DND-41 (cell line): ENCODE measurements at regions not wholly inside any gene's neighbourhood (a gene's known extent, or its start where the extent isn't known, plus 50 kb on each side); places are given as distances from the start of the nearest gene placed in this dataset.

Source experiments
- EZH2 ChIP-seq: IDR thresholded peaks from 3 replicates; pipeline ENCODE4 v1.6.1; 2012; ENCODE audit warnings: borderline replicate concordance, low read depth, mild to moderate bottlenecking, moderate library complexity, low read length, inconsistent platforms; ENCODE audit not compliant: severe bottlenecking
- TF ChIP-seq, protein P1 (sequence below): IDR thresholded peaks from 2 replicates; pipeline ENCODE4 v1.5.1; 2012; ENCODE audit warnings: borderline replicate concordance, low read length, moderate library complexity, mild to moderate bottlenecking; ENCODE audit not compliant: poor library complexity, severe bottlenecking; ENCODE audit errors: extremely low read depth

DNA sequence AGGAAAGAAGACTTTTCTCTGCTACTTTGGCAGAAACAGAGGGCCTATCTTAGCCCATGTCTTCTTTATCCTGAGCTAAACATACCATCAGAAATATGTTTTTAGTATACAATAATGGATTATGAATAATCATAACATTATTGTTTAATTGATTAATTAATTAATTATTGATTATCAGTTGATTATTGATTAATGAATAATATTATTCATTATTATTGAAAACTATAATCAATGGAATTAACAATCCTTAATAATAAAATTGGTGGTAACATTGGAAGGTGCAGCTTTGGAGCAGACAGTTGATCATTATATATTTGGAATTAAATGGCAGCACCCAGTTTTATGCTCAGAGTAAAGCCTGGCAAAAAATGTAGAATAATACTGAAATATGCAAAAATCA lies 655.9 kb upstream of the ARGLU1 start:
- TF ChIP-seq, protein P1, sequence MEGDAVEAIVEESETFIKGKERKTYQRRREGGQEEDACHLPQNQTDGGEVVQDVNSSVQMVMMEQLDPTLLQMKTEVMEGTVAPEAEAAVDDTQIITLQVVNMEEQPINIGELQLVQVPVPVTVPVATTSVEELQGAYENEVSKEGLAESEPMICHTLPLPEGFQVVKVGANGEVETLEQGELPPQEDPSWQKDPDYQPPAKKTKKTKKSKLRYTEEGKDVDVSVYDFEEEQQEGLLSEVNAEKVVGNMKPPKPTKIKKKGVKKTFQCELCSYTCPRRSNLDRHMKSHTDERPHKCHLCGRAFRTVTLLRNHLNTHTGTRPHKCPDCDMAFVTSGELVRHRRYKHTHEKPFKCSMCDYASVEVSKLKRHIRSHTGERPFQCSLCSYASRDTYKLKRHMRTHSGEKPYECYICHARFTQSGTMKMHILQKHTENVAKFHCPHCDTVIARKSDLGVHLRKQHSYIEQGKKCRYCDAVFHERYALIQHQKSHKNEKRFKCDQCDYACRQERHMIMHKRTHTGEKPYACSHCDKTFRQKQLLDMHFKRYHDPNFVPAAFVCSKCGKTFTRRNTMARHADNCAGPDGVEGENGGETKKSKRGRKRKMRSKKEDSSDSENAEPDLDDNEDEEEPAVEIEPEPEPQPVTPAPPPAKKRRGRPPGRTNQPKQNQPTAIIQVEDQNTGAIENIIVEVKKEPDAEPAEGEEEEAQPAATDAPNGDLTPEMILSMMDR = no peak
- no peak for TF ChIP-seq EZH2
